Head of caudate nucleus (tissue), 42 donors: ENCODE measurements at regions not wholly inside any gene's neighbourhood (a gene's known extent, or its start where the extent isn't known, plus 50 kb on each side); places are given as distances from the start of the nearest gene placed in this dataset.

Experiments
- DNase-seq, 42 donors: peaks; one replicate each; pipeline versions ENCODE4 v3.0.0 to v3.0.0-alpha.2; 2020 to 2021; ENCODE audit warnings: mixed read lengths in 7 of 42
- intact Hi-C: fragments of 100-400 bp; cut with DNase I; formaldehyde crosslinking; loops from one replicate; pipeline ENCODE4 v1.15.0; 2022

DNA sequence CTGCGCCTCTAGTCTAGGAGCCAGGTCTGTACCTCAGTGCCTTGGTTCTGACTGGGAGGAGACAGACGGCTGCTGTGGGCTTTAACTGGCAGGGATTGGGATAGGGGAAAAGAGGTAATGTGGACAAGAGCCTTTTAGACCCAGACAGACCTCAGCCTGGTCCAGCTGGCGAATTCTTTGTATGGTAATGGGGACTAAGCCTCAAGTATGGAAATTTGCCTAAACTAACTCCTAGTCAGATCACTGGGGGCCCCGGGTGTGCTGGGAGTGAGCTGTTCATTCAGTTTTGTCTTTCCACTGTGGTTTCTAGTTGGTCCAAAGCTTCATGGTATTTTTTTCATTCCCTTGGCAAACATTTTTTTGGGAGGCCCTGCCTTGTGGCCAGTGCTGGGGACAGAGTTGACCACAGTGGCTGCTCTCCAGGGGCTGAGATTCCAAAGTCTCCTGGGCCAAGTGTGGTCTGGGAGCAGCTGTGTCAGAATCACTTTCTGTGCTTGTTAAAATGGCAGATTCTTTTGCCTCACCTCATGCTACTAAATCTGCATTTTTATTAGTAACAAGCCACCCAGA, 261.4 kb upstream of the C2CD4B start:
- DNase-seq, result no peak
- intact Hi-C loops, result no loop called here

DNA sequence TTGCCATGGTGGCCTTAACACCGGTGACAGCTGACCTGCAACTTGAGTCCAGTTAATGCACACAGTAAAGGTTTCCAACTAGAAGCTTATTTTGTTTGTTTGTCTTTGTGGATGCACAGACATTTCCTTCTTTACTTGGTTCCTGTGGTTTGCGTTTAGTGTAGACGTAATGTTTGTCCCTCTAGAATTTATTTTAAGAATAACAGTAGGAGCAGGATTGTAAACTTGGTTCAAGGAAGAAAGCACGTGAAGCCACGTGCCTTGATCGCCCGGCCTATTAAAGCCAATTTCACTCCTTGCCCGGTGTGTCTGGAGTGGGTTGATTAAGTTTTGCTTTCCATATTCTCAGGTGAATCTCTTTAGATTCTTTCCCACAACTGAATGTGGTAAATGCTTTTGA, 263.2 kb upstream of the C2CD4B start:
- DNase-seq, result no peak
- intact Hi-C loops, result no loop called here

GRCh38 chr15:62428851-62429598, 263.9 kb upstream of the C2CD4B start:
- intact Hi-C loops, result no loop called here
- no peak for DNase-seq

DNA sequence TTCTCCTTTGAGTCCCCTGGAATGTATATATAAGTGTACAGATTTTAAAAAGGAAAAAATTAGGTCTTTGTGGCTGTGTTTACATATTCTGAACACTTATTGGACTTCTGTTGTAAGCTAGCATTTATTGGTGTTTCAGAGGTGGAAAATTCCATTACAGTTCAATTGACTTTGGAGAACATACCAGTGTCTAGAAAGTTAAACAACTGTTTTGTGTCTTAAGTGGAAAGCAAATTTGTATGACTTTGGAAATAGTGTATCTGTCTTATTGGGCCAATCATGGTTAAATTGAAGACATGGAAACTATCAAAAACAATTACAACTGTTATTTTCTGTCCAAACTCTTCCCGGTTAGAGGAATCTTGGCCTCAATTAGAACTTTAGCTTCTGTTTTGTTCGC, 265.0 kb upstream of the C2CD4B start:
- intact Hi-C loops, result no loop called here
- DNase-seq, result no peak

DNA sequence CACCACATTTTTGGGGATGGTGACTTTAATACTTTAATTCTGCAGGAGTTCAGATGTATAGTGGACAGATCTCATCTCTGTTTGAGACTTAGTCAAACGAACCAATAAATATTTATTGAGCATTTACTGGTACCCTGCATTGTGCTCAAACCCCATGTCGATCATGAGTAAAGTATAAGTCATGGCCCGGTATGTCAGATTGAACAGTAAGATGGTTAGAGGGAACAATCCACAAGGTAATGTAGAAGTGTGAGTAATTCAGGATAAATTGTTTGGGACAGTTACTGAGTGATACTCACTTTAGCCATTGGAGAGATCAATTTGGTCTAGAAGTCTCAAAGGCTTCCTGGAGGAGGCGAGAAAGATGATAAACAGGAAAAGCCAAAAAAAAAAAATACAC, 265.5 kb upstream of the C2CD4B start:
- DNase-seq, result no peak
- intact Hi-C loops, result no loop called here

- intact Hi-C loops, result no loop called here
- no peak for DNase-seq
Observed at GRCh38 chr15:62431008-62431797, 266.1 kb upstream of the C2CD4B start.

GRCh38 chr15:62431817-62432216, 266.7 kb upstream of the C2CD4B start:
- intact Hi-C loops, result no loop called here
- no peak for DNase-seq

GRCh38 chr15:62432702-62433398, 267.8 kb upstream of the C2CD4B start:
- DNase-seq, result no peak
- intact Hi-C loops, result no loop called here

GRCh38 chr15:62436235-62436634, 271.1 kb upstream of the C2CD4B start:
- intact Hi-C loops, result no loop called here
- no peak for DNase-seq

DNA sequence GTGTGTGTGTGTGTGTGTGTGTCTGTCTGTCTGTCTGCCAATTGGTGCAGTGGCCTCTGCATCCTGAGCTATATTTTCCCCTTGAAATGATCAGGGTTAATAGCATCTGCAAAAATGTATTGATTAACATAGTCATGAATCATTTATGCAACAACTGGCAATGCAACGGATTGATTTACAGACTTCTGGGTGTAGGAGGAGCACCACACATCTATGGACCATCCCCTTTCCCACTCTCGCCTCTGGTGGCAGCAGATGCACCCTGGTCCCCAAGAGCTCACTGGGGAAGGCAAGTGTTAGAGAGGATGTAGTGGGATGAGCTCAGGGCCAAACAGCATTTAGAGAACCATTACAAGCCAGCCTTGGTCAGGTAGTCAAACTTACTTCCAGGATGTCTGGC, 272.7 kb upstream of the C2CD4B start:
- no peak for DNase-seq
- intact Hi-C loops, result no loop called here

GRCh38 chr15:62439543-62440016, 274.5 kb upstream of the C2CD4B start:
- intact Hi-C loops, result no loop called here

DNA sequence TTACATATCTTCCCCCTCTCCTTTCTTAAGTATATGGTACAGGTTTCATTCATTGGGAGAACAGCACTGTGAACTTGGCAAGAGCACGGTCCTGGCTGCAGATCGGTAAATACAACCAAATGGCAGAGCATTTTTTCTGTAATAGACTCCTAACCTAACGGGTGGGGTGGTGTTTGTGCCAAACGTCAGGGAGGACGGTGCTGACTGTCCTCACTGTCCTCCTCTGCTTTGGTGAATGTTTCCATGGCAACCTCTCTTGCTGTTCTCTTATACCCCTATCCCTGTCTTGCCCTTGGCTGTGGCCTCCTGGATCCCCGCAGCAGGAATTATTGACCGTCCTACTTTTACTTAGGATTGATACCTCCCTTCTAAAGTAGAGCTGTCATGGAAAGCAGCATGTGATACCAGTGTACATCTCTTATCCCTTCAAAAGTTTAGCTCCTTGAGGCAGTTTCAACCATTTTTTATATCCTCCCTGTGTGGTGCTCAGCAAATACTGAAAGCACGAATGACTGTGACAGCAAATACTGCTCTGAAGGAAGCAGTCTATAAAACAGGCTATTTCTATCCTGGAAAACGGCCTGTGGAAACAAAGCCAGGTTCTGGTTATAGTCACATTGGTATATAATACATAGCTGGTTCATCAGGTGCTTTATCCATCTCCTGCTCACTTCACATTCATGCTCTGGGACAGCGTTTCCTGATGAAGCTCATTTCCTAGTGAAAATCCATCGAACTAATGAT, 275.4 kb upstream of the C2CD4B start:
- intact Hi-C loops, result no loop called here
- DNase-seq, result no peak

More at GRCh38 chr15:62439543-62440016, 274.5 kb upstream of the C2CD4B start:
- DNase-seq, result no peak

DNA sequence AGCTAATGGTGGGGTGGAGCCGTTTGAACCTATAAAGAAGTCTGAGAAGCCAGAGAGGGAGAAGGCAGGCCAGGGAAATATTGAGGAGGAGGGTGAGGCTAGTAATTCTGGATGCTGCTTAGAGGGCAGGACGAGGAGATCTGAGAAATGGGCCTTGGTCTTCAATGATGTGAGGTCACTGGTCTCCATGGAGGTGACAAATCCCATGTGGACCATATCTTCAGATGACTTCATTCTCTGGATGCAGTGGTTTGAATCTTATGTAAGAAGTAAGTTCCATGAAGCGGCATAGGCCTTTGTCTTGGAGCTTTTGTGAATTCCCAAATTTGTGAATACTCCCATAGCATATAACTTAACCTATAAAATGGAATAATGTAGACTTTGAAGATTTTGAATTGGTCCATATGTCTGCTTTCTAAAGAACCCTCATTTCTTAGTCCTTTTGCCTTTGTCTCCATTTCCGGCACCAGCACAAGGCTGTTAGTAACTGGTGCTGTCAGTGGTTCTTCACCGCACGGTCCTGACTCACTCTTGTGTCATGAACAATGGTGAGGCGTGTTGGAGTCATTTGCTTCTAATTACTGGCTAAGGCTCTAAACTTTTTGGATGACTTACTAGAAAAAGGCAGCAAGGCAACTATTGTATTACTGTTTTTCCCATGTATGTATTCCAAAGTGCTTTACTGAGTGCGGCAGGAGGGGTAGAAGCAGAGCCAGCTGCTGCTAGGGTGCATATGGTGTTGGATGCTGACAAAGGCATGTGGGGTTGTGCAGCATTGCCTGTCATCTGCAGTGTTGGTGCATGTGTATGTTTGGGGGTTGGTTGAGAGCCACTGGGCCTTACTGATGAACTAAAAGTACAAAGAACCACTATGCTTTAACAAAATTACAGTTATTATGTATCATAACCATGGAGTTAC, 279.3 kb upstream of the C2CD4B start:
- intact Hi-C loops, result no loop called here
- DNase-seq, result peak in 11 of 42 donors; percentile 19 to 54 (median 35)

GRCh38 chr15:62445244-62445643, 280.2 kb upstream of the C2CD4B start:
- no peak for DNase-seq
- intact Hi-C loops, result no loop called here

- no peak for DNase-seq
- intact Hi-C loops, result no loop called here
Observed at GRCh38 chr15:62446984-62447383, 281.9 kb upstream of the C2CD4B start.

DNA sequence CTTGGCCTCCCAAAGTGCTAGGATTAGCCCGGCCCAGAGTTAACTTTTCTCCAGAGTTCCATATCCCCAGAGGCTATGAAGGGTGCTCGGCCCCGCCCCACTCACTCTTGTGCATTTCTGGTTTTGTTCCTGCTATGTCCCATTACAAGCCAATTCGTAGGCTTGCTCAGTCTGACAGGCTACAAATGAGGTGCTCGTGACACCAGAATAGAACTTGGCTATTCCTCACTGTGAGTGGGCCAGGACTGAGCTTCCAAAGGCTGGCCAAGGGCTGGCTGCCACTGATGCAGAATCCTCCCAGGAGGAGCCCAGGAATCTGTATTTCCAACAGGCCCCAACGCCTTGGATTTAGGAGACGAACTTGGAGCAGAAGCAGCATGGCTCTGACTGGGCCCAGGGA, 282.7 kb upstream of the C2CD4B start:
- DNase-seq, result peak in 5 of 42 donors; percentile 16 to 35 (median 26)
- intact Hi-C loops, result no loop called here

- no peak for DNase-seq
- intact Hi-C loops, result no loop called here
Observed at GRCh38 chr15:62449638-62450037, 284.6 kb upstream of the C2CD4B start.

DNA sequence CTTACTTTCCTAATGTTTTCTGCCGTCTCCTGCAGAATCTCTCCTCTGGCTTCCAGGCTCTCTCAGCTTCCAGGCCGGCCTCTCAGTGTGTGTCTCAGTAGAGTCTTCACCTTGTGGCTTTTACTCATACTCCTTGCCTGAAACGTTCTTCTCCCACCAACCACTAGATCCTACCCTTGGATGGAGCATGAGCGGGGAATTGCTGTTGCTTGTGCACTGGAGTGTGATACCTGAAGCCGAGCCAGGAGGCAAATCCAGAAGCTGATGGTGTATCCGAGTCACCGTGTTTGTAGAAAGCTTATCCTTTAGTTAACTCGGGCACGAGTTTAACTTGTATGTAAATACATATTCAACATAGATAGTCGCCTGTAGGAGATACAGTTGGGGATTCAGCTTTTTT, 285.0 kb upstream of the C2CD4B start:
- DNase-seq, result no peak
- intact Hi-C loops, result no loop called here
